Activated CD4-positive, alpha-beta T cell treated with anti-CD3 and anti-CD28 coated beads, Interleukin-2, Interleukin-6, amounts not matched to agents 100 ng/mL and 50 ng/mL, durations not matched to agents 16 hours and 8 hours (primary cell): ENCODE measurements at regions not wholly inside any gene's neighbourhood (a gene's known extent, or its start where the extent isn't known, plus 50 kb on each side); places are given as distances from the start of the nearest gene placed in this dataset.
"Not testable (repeated sequence)": the region's sequence is repeated elsewhere in the genome, so short reads cannot be mapped to it uniquely, and the experiment has no call there.

Experiments used
- DNase-seq: peaks from one replicate; pipeline ENCODE4 v3.0.0-alpha.2; 2020

DNA sequence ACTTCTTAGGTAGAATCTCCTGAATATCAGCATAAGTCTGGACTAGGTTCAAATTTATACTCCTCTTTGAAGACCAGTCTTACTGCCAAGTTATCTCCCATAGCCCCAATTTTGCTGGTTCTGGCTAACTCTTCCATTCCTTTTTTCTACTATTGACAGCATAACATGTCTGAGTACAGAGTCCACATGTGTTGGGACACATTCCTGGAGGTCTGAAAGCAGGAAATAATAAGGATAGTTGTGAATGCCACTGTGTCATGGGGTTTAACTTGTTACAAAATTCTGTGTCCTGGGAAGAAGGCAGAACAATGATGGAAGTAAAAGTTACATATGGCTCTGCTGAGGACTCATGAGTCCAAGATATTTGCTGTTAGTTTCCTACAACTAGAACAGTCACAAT, 57.4 kb upstream of the ZBTB20 start:
- DNase-seq = no peak

DNA sequence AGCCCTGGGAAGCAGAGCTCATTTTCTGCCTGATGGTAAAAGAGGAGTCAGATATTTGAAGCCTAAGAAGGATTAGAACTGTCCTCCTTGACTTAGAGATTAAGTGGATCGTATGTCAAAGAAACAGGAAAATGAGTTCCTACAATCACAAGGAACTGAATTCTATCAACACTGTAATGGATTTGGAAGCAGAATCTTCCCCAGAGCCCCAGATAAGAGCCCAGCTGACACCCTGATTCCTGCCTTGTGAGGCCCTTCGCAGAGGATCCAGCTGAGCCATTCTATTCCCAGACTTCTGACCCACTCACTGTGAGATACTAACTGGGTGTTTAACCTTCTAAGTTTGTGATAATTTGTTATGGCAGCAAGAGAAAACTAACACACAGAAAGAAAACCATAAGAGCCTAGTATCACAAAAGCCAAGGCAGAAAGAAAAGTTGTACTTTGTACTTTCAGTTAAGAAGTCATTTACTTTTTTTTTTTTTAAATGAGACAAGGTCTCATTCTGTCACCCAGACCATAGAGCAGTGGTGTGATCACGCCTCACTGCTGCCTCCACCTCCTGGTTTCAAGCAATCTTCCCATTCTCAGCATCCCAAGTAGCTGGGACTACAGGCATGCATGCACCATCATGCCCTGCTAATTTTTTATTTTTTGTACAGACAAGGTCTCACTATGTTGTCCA, 61.1 kb upstream of the ZBTB20 start:
- no peak for DNase-seq

DNA sequence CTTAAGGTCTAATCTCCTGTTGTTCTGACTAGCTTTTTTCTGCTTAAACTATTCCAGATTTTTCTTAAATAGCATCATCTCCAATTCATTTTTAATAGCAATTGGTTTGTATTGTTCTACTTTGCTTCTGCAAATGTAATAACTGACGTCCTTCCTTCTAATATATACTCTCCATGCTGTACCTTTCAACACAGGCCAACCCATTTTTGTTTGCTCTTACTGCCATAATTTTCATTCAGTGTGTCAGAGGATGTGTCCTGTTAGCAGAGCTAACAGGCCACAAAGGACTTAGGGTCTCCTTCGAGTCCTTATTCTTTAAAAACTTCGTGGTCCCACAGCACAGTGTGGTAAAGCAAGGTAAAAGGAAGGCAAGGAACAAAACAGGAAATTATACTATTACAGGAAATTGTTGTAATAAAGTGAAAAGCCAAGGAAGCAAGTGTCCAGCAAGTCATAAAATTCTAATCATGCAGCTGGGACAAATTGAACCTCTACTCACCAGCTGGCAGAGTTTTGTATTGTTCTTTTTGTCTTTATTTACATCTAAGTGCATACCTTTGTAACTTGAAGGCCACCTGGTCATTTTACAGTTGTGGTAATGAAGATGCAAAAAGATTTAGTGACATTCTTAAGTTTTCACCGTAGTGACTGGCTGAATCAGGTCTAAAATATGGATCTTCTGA, 64.9 kb upstream of the ZBTB20 start:
- no peak for DNase-seq

DNA sequence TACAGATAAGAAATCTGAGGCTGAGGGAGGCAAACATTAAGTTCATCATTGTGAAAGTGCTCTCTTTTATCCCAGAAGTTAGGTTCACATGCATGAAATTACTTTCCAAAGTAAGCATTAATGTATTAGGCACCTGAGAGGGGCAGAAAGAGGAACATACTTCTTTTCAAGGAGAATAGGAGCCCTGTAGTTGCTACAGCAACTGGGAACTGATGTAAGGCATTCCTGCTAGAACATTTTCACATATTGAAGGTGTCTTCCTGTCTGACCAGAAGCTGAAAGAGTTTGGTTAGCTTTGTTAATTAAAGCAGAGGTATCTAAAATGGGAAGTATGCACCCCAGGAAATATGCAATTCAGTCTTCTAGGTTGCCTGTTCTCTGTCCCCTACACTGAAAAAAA, 65.5 kb upstream of the ZBTB20 start:
- DNase-seq = no peak

DNA sequence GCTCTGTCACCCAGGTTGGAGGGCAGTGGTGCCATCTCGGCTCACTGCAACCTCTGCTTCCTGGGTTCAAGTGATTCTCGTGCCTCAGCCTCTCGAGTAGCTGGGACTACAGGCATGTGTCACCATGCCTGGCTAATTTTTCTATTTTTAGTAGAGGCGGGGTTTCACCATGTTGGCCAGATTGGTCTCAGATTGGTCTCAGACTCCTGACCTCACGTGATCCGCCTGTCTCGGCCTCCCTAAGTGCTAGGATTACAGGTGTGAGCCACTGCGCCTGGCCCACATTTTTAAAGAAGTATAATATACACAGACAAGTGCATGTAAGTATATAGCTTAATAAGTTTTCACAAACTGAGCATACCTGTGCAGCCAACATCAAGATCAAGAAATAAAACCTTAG, 66.0 kb upstream of the ZBTB20 start:
- not testable (repeated sequence) for DNase-seq

DNA sequence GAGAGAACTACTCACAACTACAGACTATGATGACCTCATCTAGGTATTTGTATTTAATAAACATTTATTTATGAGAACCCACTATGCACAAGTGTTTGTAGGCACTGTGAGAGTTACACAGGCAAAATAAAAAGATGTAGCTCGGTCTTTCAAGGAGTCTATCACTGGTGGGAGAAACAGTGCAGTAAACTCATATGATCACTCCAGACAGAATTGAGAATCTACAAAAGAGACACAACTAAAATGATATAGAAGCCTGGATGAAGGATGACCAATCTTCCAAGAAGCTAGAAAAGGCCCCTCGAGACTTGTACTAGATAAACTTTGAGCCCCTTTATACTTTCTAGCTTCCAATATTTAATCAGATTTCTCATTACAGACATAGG, 70.2 kb upstream of the ZBTB20 start:
- DNase-seq = no peak

DNA sequence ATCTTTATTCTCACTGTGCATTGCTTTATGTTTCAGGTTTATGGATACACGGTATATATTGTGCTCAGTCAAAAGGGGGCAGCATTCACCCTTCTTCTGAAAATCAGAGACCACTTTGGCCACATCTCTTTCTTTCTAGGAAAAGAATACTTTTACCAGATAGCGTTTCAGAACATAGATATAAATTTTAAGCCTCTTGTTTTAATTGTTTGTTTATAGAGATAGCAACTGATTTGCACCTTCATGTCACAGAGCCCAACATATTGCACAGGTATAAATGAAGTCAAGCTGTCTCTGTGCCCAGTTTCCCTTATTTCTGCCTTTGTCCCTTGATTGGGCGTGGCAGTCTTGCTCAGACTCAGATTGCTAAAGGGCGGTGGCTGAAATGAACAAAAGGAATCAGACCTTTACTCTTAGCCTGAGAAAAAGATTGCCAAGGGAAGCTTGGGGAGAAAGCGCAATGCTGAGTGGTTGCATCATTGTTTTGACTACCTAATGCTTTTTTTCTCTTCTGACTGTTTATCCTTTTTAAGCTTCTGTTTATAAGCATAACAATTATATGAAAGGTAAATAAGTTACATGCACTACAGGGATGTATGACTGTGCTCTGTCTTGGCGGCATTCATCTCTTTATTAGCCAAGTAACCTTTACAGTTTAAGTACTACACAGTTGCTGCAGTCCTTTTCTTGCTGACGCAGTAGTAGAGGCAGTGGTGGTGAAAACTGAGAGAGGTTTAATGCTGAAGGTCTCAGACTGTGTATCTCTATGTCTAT, 70.8 kb upstream of the ZBTB20 start:
- DNase-seq = peak; percentile 45

DNA sequence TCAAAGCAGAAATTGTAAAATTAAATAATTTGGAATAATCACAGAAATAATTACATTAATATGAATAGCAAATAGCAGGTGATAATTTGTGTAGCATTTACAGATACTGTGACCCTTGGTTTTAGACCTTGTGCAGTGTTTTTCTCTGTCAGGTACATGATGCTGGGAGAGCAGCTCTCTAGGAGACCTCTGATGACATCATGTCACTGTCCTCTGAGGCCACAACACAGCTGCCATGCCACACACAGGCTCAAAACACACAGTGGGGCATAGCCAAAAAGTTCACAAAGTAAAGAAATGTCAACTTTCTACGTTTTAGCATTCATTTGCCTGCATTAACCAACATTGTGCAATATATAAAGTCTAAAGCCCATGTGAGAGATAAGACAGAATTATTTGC, 71.8 kb upstream of the ZBTB20 start:
- no peak for DNase-seq

DNA sequence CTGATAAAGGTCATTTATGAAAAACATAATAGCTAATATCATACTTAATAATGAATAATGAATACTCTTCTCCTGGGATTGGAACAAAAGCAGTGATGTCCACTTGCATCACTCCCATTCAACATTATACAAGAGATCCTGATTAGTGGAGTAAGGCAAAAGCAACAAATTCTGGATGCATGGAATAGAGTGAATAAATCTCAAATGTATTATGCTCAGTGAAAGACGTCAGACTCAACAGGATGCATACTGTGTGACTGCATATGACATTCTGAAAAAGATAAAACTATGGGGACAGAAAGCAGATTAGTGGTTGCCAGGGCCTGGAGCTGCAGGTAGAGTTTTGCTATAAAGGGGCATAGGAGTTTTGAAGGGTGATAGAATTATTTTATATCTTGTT, 77.6 kb upstream of the ZBTB20 start:
- no peak for DNase-seq

DNA sequence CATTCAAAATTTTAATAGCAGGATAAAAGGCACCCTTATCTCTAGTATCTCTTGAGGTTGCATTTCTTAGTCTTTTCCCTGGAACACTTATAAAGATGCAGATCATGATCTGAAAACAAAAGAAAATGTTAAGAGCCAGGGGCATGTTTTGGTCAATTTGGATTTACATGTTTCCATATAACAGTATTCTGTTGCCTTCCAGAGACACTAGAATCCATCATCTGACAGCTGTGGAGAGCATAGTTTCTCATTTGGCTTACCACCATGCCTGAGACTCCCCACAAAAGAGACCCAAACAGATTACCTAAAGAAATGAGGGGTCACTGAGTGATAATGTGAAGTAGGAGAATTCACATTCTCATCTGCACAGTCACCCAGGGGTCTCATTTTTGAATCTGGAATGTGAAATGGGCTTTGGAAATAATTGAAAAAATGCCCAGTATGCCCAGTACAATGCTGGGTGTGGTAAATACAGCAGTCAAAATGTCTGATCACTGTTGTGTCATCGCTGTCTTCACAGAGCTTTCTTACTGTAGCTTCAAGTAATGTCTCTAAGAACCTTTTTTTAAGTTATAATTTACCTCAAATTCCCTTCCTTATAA, 79.9 kb upstream of the ZBTB20 start:
- no peak for DNase-seq

DNA sequence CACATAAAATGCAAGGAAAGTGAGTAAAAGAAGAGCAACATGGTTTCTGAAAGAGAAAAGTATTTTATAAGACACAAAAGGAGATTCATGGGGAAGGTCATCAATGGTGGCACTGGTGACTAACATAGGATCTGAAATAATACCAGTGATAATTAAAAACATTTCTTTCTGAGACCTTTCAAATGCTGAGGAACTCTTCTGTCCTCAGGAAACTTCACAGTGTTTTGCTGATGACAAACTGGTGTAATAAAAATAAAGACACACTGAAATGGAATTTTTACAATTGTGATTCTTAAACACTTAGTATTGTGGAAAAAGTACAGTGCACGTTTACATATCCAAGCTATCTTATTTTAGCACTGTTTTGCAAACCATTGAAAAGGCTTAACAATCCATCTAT, 80.4 kb upstream of the ZBTB20 start:
- no peak for DNase-seq

DNA sequence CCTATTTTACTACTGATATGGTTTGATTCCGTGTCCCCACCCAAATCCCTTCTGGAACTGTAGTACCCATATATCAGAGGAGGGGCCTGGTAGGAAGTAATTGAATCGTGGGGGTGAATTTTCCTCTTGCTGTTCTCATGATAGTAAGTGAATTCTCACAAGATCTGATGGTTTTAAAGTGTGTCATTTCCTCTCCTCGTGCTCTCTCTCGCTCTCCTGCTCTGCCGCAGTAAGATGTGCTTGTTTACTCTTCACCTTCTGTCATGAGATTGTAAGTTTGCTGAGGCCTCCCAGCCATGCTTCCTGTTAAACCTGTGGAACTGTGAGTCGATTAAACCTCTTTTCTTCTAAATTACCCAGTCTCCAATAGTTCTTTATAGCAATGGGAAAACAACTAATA, 81.2 kb upstream of the ZBTB20 start:
- DNase-seq = no peak

DNA sequence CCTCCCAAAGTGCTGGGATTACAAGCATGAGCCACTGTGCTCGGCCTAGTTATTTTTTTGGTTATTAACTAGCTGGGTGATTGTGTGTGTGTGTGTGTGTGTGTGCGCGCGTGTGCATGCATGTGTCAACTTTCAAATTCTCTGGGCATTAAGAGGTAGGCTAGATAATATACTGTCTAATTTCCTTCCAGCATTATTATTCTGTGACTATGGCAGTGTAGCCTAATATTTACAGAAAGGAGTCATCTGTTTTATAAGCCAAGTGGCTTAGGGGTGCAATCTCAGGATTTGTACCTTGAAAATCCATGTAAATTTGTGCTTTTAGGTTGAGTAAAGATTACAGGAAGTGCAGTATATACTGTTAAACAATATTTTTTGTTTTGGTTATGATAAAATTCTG, 85.1 kb upstream of the ZBTB20 start:
- no peak for DNase-seq

DNA sequence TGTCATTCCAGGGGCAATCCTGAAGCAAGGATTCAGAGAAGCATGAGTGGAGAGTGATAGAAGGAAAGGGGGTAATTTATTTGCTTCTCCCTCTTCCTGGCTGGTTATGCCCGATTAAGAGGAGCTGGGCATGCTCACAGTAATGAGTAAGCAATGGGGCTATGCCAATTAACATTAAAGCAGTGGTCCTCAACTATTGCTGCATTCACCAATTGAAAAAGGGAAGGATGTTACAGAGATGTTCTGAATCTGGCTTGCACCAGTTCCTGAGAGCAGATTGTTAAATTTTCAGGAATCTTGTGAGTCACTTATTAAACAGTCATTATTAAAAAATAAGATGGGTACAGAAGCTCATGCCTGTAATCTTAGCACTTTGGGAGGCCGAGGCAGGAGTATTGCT, 85.9 kb upstream of the ZBTB20 start:
- DNase-seq = no peak

DNA sequence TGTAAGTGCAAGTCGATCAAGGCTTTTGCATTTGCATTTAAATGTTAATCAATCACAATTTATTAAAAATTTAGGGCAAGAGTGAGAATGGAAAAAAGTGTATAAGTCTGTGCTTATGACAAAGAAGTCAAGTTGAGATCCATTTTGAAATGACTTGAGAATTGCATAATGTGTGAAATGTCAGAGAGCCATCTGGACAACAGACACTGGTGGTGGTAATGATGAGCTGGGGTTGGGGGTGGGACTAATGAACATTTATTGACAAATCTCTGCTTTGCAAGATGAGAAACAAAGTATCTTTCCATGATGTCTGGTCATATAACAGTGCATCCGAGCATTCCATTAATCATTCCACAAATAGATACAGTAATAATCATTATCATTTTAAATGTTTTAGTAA, 89.4 kb upstream of the ZBTB20 start:
- no peak for DNase-seq

DNA sequence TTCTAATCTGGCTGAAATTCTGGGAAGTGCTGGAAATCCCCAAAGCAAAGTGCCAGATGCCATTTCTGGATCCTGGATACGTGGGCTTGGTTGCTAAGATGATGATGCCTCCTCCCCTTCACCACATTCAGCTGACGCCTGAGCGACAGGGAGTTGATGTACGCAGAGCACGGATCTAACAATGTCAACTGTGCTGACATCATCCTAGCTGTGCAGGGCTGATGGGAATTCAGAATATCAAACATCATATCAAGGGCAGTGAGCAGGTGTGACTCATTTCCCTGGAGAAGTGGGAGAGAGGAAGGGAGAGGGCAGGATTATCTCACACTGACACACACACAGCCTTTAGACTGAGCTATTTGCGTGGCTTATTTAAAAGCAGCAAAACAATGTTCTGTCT, 92.6 kb upstream of the ZBTB20 start:
- DNase-seq = no peak

DNA sequence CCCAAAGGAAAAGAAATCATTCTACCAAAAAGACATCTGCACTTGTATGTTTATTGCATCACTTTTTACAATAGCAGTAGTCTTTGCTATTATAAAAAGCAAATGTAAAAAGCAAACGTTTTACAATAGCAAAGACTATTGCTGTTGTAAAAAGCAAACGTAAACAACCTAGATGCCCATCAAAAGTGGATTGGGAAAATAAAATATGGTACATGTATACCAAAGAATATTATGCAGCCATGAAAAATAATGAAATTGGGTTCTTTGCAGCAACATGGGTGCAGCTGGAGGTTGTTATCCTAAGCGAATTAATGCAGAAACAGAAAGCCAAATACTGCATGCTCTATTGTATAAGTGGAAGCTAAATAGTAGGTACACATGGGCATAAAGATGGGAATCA, 97.3 kb upstream of the ZBTB20 start:
- no peak for DNase-seq

DNA sequence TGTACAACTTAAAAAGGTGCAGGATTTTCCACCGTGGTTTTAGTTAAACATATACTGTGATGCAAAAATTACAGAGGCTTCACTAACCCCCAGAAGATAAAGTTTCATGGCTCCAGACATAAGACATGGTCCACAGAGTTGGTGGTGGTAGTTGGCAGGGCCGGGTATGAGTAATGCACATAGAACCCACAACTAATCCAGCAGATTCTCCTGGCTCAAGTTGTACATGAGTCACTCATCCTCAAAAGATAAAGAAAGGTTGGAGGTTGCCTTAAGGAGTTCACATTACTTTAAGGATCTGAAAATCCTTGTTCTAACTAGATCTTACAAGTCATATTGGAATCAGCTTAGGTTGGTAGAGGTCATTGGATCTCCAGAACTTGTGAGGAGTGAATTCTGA, 98.3 kb upstream of the ZBTB20 start:
- no peak for DNase-seq

DNA sequence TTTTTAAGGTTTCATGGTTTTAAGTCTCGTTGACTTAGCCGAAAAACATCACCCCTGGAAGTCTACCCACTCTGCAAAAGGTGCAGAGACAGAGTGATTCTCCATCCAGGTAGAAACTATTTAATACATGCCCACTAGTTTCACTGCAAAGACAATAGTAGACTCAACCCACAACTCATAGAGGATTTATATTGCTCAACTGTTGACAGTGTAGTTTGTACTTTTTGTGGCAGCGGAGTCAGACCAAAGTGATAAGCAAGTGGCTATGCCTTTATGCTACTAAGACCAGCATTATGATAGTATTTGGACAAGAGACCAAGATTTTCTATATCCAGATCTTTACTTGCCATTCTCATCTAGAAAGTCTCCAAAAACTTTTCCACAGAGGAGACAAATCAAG, 98.8 kb upstream of the ZBTB20 start:
- no peak for DNase-seq

DNA sequence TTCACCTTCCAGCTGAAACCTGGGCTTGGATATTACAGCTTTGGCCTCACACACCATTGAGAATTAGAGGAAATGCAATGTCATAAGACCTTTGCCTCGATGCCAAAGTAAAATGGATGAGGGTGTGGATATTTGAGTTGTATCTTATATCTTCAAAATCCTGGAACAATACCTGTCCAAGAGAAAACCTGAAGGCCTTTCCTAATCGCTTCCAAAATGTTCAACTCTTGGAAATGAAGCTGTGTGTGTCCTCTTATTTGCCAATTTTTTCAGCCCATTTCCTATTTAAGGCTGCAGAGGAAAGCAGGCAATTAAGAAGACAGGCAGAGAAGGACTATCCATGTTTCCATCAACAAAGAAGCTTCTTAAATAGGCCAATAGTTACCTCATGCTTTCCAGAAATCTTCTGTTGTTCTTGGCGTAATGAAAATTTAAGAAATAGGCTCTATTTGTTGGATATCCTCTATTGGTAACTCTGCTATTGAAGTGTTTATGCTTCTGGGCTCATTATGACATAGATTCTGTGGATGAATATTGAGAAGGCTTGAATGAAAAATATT, 99.5 kb upstream of the ZBTB20 start:
- DNase-seq = no peak

DNA sequence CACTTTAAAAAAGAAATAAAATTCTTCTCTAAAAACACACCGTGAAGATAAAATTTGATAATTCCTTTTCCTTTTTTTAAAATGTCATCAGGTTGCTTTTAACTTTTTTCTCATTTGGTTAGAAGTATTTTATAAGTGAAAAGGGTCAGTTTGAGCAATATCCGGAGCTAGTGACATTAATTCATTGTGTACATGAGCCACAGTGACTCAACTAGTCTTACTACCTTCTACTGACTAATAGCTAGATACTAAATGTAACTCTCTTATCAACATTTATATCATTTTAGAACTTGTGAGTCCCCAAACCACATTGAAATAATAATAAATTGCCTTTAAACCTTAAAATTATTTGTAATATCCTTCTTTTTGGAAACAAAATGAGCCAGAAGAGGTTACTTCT, 101.2 kb upstream of the ZBTB20 start:
- DNase-seq = no peak

DNA sequence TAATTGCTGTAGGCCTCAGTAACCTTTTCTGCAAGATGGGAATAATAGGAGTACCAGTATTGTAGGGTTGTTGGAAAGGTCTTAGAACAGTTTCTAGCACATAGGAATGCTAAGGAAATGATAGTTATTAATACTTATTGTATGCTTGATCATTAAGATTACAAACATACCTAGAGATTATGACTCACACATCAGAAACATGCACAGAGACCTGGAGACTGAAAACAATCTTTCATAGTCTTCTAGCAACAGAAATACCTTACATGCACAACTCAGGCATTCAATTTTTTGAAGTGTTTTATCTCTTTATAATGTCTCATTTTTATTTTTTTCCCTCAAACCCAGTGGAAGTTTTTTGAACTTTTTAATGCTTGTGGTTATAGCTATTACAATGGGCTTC, 104.4 kb upstream of the ZBTB20 start:
- no peak for DNase-seq

DNA sequence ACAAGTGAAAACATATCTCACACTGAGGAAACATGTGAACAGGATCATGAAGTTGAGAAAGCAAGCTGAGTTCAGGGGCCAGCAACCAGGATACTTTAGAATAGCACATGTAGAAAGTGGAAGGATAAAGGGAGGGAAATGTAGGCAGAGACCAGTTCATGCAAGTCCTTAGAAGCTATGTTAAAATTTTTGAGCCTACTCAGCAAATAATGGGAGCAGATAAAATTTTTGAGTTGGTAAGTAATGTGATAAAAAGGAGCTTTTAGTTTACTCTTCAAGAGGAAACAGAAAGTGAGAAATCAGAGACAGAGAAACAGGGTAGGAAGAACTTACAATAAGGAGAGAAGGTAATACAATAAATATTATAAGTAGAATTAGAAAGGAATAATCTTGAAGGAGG, 105.6 kb upstream of the ZBTB20 start:
- no peak for DNase-seq
